ENCODE measurements at regions not wholly inside any gene's neighbourhood (a gene's known extent, or its start where the extent isn't known, plus 50 kb on each side); places are given as distances from the start of the nearest gene placed in this dataset.

DNA sequence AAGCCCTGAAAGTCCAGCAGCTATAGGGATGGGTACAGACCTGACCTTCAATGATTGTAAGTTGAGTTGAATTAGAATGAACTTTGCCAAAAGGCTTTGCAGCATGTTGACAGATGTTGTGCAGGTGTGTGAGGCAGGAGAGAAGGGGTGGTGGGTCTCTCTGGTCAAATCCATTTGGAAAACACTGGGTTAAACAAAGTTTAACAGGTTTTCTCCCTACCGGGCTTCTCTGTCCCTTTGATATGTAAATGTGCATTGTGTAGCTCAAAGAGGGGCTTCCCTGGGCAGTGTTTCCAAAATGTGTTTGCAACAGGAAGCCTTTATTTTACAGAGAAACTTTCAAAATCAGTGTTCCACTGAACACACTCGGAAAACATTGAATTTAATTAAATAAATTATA lies 72.1 kb upstream of the BRINP1 start:
- TF ChIP-seq CTCF (IDR thresholded peaks at IDR 0.05; ENCODE audit: low read length) (no peak), EZH2 (IDR thresholded peaks at IDR 0.05; ENCODE audit: borderline replicate concordance, low read length) (no peak)

All from OCI-LY1 (cell line).